SK-N-SH (cell line): ENCODE measurements at regions not wholly inside any gene's neighbourhood (a gene's known extent, or its start where the extent isn't known, plus 50 kb on each side); places are given as distances from the start of the nearest gene placed in this dataset.

ENCODE experiments used
- CTCF ChIA-PET: fragments of 300-600, 350-600 bp; formaldehyde crosslinking; extraction: SDS; loops from one replicate; lab custom pipeline; 2021; lab: Yijun Ruan, JAX
- POLR2A ChIA-PET: fragments of 350-600 bp; sonication (Branson Sonifier 250); formaldehyde crosslinking; extraction: SDS; loops from one replicate; lab custom pipeline; 2020; ENCODE audit warnings: antibody characterized with exemption, inconsistent platforms; lab: Yijun Ruan, JAX
- DNase-seq: peaks from one replicate; pipeline ENCODE4 v3.0.0; 2012
- H2AFZ ChIP-seq: fragments of 200-600 bp; sonication (generic); 2 replicates; pipeline ENCODE4 v1.8.1; 2016; ENCODE audit warnings: antibody characterized with exemption, mild to moderate bottlenecking, low read depth
- H3F3A ChIP-seq: fragments of 200-600 bp; sonication (generic); replicated peaks from 2 replicates; pipeline ENCODE3; 2016; ENCODE audit warnings: antibody characterized with exemption, mild to moderate bottlenecking; ENCODE audit not compliant: insufficient read depth
- H3K27ac ChIP-seq, 2 experiments: fragments of 200-500 bp in 1 of 2; fragments of 200-600 bp in 1 of 2; sonication (Bioruptor generic) in 1 of 2; sonication (generic), shearing (Covaris generic) in 1 of 2; 2 replicates each; pipeline versions ENCODE4 v1.5.1 to v1.6.1; 2014 to 2016; ENCODE audit warnings: low read depth in 2 of 2, inconsistent platforms in 1 of 2, low read length in 1 of 2, mild to moderate bottlenecking in 1 of 2, mixed read lengths in 1 of 2
- H3K27me3 ChIP-seq: fragments of 200-600 bp; sonication (generic), shearing (Covaris generic); 2 replicates; pipeline ENCODE4 v1.6.1; 2016; ENCODE audit warnings: mixed run types; ENCODE audit not compliant: insufficient read depth
- H3K36me3 ChIP-seq, 2 experiments: fragments of 200-500 bp in 1 of 2; fragments of 200-600 bp in 1 of 2; sonication (Bioruptor generic) in 1 of 2; sonication (generic) in 1 of 2; replicated peaks in 1 of 2; 2 replicates each; pipeline versions ENCODE3 to v1.5.1; 2014 to 2016; ENCODE audit warnings: low read length in 1 of 2, mild to moderate bottlenecking in 1 of 2; ENCODE audit not compliant: insufficient read depth in 2 of 2, control insufficient read depth in 1 of 2
- H3K4me1 ChIP-seq, 2 experiments: fragments of 200-500 bp in 1 of 2; fragments of 200-600 bp in 1 of 2; sonication (Bioruptor generic) in 1 of 2; sonication (generic), shearing (Covaris generic) in 1 of 2; 2 replicates each; pipeline versions ENCODE4 v1.5.1 to v1.6.1; 2014 to 2016; ENCODE audit warnings: low read depth in 1 of 2, low read length in 1 of 2, mixed run types in 1 of 2; ENCODE audit not compliant: insufficient read depth in 2 of 2, control insufficient read depth in 1 of 2
- H3K4me2 ChIP-seq: fragments of 200-600 bp; sonication (generic), shearing (Covaris generic); 2 replicates; pipeline ENCODE4 v1.6.1; 2017; ENCODE audit warnings: mixed run types
- H3K4me3 ChIP-seq, 2 experiments: fragments of 200-500 bp in 1 of 2; fragments of 200-600 bp in 1 of 2; sonication (Bioruptor generic) in 1 of 2; sonication (generic), shearing (Covaris generic) in 1 of 2; 2 replicates each; pipeline versions ENCODE4 v1.5.1 to v1.8.1; 2014 to 2016; ENCODE audit warnings: low read depth in 2 of 2, inconsistent platforms in 1 of 2, low read length in 1 of 2, mild to moderate bottlenecking in 1 of 2, mixed read lengths in 1 of 2, moderate library complexity in 1 of 2
- H3K79me2 ChIP-seq: fragments of 200-600 bp; sonication (generic); 2 replicates; pipeline ENCODE4 v1.8.1; 2017; ENCODE audit warnings: mild to moderate bottlenecking; ENCODE audit not compliant: insufficient read depth
- H3K9ac ChIP-seq: fragments of 200-600 bp; sonication (generic); 2 replicates; pipeline ENCODE4 v1.6.1; 2017; ENCODE audit warnings: mixed run types
- H3K9me2 ChIP-seq: fragments of 200-600 bp; sonication (generic); 2 replicates; pipeline ENCODE4 v1.6.1; 2017; ENCODE audit warnings: mixed run types
- H3K9me3 ChIP-seq: fragments of 200-600 bp; sonication (generic); 2 replicates; pipeline ENCODE4 v1.6.1; 2017; ENCODE audit warnings: mixed run types, mild to moderate bottlenecking, moderate library complexity
- H4K20me1 ChIP-seq: fragments of 200-600 bp; sonication (generic); 2 replicates; pipeline ENCODE4 v1.6.1; 2017; ENCODE audit warnings: mild to moderate bottlenecking, mixed run types; ENCODE audit not compliant: insufficient read depth
- ELF1 ChIP-seq: IDR thresholded peaks from 2 replicates; pipeline ENCODE4 v1.4.0; 2012
- FOSL2 ChIP-seq: IDR thresholded peaks from 2 replicates; pipeline ENCODE4 v1.4.0; 2012; ENCODE audit warnings: low read depth, mild to moderate bottlenecking, moderate library complexity, borderline replicate concordance
- GATA2 ChIP-seq: sonication (generic); formaldehyde crosslinking; IDR thresholded peaks from 2 replicates; pipeline ENCODE4 v1.5.0; 2020; ENCODE audit warnings: mild to moderate bottlenecking, missing genetic modification reagents
- MXI1 ChIP-seq: IDR thresholded peaks from 2 replicates; pipeline ENCODE4 v1.6.1; 2012; ENCODE audit warnings: mild to moderate bottlenecking, low read depth, low read length, improper control_type of control experiment
- NFIC ChIP-seq: IDR thresholded peaks from 2 replicates; pipeline ENCODE4 v1.4.0; 2012; ENCODE audit warnings: borderline replicate concordance
- RCOR1 ChIP-seq: fragments of 150-350 bp; IDR thresholded peaks from 2 replicates; pipeline ENCODE4 v1.6.1; 2017; ENCODE audit warnings: antibody characterized with exemption, low read length
- RXRA ChIP-seq: IDR thresholded peaks from 2 replicates; pipeline ENCODE4 v1.4.0; 2012; ENCODE audit warnings: low read depth, mild to moderate bottlenecking, borderline replicate concordance
- SIN3A ChIP-seq: IDR thresholded peaks from 2 replicates; pipeline ENCODE4 v1.6.1; 2012; ENCODE audit warnings: low read depth, mild to moderate bottlenecking, low read length, moderate library complexity, borderline replicate concordance
- USF1 ChIP-seq: IDR thresholded peaks from 2 replicates; pipeline ENCODE4 v1.4.0; 2012; ENCODE audit warnings: low read depth, borderline replicate concordance
- YY1 ChIP-seq: IDR thresholded peaks from 2 replicates; pipeline ENCODE4 v1.4.0; 2012; ENCODE audit warnings: low read depth, mild to moderate bottlenecking
- WGBS: methylation state at CpG from one replicate; pipeline ENCODE4 v1.1.6; 2017; ENCODE audit warnings: low lambda C conversion rate; 5-methylcytosine and 5-hydroxymethylcytosine counted together
- TF ChIP-seq, protein P1 (sequence below): IDR thresholded peaks from 2 replicates; pipeline ENCODE4 v1.6.1; 2012; ENCODE audit warnings: mild to moderate bottlenecking, low read depth, low read length, moderate library complexity

DNA sequence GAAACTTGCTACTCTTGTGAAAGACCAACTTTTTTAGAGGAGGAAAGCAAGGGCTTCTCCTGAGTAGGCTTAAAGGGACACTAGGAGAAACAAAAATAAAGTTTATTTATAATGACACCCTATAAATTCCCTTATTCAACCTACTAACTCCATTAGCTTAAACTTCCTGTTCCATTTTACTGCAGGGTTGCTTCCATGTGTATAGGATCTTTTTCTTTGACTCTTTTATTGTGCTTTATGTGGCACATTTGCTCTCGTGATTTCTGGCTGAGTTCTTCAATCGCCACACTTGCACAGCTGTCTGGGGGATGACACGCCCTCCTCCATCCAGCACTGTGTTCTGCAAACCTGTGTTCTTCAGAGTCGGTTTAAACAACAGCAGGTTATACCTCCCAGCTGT is 225.7 kb upstream of the NPVF start:
- Histone ChIP-seq H3K9ac (no peak overlapping the region), H3K4me2 (no peak overlapping the region), H3K9me3 (no peaks in the 10 kb centered on the region), H3K79me2 (no peaks in the 10 kb centered on the region), H2AFZ (no peak overlapping the region), H3K4me1 (peaks cover 0 to 20% of the 10 kb centered on the region in 2 experiments; a peak in 2 of 4 replicates), H3F3A (no peaks in the 10 kb centered on the region), H3K4me3 (no peak overlapping the region), H3K9me2 (no peaks in the 10 kb centered on the region), H3K36me3 (no peaks in the 10 kb centered on the region), H4K20me1 (no peaks in the 10 kb centered on the region), H3K27me3 (no peaks in the 10 kb centered on the region), H3K27ac (no peak overlapping the region)
- TF ChIP-seq NFIC (no peak), USF1 (no peak), MXI1 (no peak), ELF1 (no peak), RCOR1 (no peak), RXRA (no peak), YY1 (no peak)
- TF ChIP-seq, protein P1, sequence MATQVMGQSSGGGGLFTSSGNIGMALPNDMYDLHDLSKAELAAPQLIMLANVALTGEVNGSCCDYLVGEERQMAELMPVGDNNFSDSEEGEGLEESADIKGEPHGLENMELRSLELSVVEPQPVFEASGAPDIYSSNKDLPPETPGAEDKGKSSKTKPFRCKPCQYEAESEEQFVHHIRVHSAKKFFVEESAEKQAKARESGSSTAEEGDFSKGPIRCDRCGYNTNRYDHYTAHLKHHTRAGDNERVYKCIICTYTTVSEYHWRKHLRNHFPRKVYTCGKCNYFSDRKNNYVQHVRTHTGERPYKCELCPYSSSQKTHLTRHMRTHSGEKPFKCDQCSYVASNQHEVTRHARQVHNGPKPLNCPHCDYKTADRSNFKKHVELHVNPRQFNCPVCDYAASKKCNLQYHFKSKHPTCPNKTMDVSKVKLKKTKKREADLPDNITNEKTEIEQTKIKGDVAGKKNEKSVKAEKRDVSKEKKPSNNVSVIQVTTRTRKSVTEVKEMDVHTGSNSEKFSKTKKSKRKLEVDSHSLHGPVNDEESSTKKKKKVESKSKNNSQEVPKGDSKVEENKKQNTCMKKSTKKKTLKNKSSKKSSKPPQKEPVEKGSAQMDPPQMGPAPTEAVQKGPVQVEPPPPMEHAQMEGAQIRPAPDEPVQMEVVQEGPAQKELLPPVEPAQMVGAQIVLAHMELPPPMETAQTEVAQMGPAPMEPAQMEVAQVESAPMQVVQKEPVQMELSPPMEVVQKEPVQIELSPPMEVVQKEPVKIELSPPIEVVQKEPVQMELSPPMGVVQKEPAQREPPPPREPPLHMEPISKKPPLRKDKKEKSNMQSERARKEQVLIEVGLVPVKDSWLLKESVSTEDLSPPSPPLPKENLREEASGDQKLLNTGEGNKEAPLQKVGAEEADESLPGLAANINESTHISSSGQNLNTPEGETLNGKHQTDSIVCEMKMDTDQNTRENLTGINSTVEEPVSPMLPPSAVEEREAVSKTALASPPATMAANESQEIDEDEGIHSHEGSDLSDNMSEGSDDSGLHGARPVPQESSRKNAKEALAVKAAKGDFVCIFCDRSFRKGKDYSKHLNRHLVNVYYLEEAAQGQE: no peak
- ChIA-PET CTCF (interaction anchor here (0.7 to 1.6 kb wide), 6 partner anchors 11 to 237 kb away, joined by 3 to 5 read pairs (median 4); no protein-coding TSS in a partner anchor), POLR2A (no interaction called here)
- DNase-seq: no peak
- 27% methylated on average over 4 of the region's 4 CpGs for WGBS

- no peak overlapping the region for H2AFZ ChIP-seq
- TF ChIP-seq SIN3A: no peak
- no peak for TF ChIP-seq GATA2
- TF ChIP-seq FOSL2: no peak
- CTCF ChIA-PET: interaction anchor here (0.7 to 1.6 kb wide), 5 partner anchors 10 to 113 kb away, joined by 3 to 5 read pairs (median 4); no protein-coding TSS in a partner anchor
These were observed 226.3 kb upstream of the NPVF start for GRCh38 chr7:25454562-25455041.

More at GRCh38 chr7:25454562-25455041, 226.3 kb upstream of the NPVF start:
- Histone ChIP-seq H3K27ac (no peak overlapping the region), H3K4me2 (no peak overlapping the region), H3K9me3 (no peaks in the 10 kb centered on the region), H4K20me1 (no peaks in the 10 kb centered on the region), H3K9me2 (no peaks in the 10 kb centered on the region), H3F3A (no peaks in the 10 kb centered on the region), H3K4me1 (peaks cover 0 to 20% of the 10 kb centered on the region in 2 experiments; a peak in 2 of 4 replicates), H3K36me3 (no peaks in the 10 kb centered on the region), H3K4me3 (no peak overlapping the region), H3K79me2 (no peaks in the 10 kb centered on the region), H3K27me3 (no peaks in the 10 kb centered on the region), H3K9ac (no peak overlapping the region)
- DNase-seq: no peak
- 36% methylated on average over 9 of the region's 9 CpGs for WGBS
- POLR2A ChIA-PET: no interaction called here
